22Rv1 (cell line): ENCODE measurements at regions not wholly inside any gene's neighbourhood (a gene's known extent, or its start where the extent isn't known, plus 50 kb on each side); places are given as distances from the start of the nearest gene placed in this dataset.

Experiments
- ZFX ChIP-seq: fragments of 450-650 bp; IDR thresholded peaks from 2 replicates; pipeline ENCODE4 v1.6.1; 2017; ENCODE audit warnings: antibody characterized with exemption, borderline replicate concordance
- TF ChIP-seq, protein P1 (sequence below): fragments of 450-650 bp; IDR thresholded peaks from 2 replicates; pipeline ENCODE4 v1.5.1; 2017; ENCODE audit warnings: mild to moderate bottlenecking

DNA sequence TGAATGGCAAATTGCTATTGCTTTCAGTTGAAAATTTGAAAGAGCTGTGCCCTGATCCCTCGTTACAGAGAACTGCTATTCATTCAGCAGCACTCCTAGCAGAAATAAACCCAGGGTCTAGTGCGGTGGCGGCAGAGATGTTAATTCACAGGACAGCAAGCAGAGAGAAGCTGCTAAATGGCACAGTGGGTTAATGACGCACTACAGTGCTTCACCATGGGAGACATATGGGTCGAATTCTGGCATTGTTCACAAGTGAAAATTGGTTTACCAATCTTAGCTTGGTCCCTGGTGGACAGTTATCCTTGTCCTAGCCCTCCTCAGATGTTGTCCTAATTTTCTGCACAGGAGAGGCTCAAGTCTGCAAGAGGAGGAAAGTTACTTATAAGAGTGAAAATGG, 807.4 kb downstream of the TLE1 start:
- TF ChIP-seq, protein P1, sequence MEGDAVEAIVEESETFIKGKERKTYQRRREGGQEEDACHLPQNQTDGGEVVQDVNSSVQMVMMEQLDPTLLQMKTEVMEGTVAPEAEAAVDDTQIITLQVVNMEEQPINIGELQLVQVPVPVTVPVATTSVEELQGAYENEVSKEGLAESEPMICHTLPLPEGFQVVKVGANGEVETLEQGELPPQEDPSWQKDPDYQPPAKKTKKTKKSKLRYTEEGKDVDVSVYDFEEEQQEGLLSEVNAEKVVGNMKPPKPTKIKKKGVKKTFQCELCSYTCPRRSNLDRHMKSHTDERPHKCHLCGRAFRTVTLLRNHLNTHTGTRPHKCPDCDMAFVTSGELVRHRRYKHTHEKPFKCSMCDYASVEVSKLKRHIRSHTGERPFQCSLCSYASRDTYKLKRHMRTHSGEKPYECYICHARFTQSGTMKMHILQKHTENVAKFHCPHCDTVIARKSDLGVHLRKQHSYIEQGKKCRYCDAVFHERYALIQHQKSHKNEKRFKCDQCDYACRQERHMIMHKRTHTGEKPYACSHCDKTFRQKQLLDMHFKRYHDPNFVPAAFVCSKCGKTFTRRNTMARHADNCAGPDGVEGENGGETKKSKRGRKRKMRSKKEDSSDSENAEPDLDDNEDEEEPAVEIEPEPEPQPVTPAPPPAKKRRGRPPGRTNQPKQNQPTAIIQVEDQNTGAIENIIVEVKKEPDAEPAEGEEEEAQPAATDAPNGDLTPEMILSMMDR = no peak
- TF ChIP-seq ZFX = no peak
